Nephron progenitor cell (in vitro differentiated cells): ENCODE measurements at regions not wholly inside any gene's neighbourhood (a gene's known extent, or its start where the extent isn't known, plus 50 kb on each side); places are given as distances from the start of the nearest gene placed in this dataset.
"Not testable (repeated sequence)": the region's sequence is repeated elsewhere in the genome, so short reads cannot be mapped to it uniquely, and the experiment has no call there.

Source experiments
- DNase-seq: peaks from one replicate; pipeline ENCODE4 v3.0.0; 2021
- H3K27ac Mint-ChIP-seq: 2 replicates; pipeline ENCODE4 v1.8.0; 2021; ENCODE audit warnings: mild to moderate bottlenecking, moderate library complexity, mixed read lengths
- H3K27me3 Mint-ChIP-seq: 2 replicates; pipeline ENCODE4 v1.8.0; 2021; ENCODE audit warnings: mild to moderate bottlenecking, low read depth, mixed read lengths; ENCODE audit not compliant: poor library complexity
- H3K36me3 Mint-ChIP-seq: 2 replicates; pipeline ENCODE4 v1.8.0; 2021; ENCODE audit warnings: low read depth, mixed read lengths
- H3K4me1 Mint-ChIP-seq: 2 replicates; pipeline ENCODE4 v1.8.0; 2021; ENCODE audit warnings: mixed read lengths
- H3K4me3 Mint-ChIP-seq: 2 replicates; pipeline ENCODE4 v1.8.0; 2021; ENCODE audit warnings: mild to moderate bottlenecking, moderate library complexity, mixed read lengths
- H3K9me3 Mint-ChIP-seq: 2 replicates; pipeline ENCODE4 v1.8.0; 2021; ENCODE audit warnings: mild to moderate bottlenecking, moderate library complexity, mixed read lengths
- CTCF ChIP-seq: fragments of 200-600 bp; sonication (generic); IDR thresholded peaks from 2 replicates; pipeline ENCODE4 v1.5.0; 2021; ENCODE audit warnings: antibody characterized with exemption

- H3K27ac Mint-ChIP-seq = peak overlapping the region; percentile 19
- H3K9me3 Mint-ChIP-seq = no peaks in the 10 kb centered on the region
- H3K27me3 Mint-ChIP-seq = peaks cover 4% of the 10 kb centered on the region
- H3K4me3 Mint-ChIP-seq = no peak overlapping the region
- H3K4me1 Mint-ChIP-seq = peaks cover 53% of the 10 kb centered on the region
- no peak for TF ChIP-seq CTCF
- peak; percentile 33 for DNase-seq
- H3K36me3 Mint-ChIP-seq = no peaks in the 10 kb centered on the region
Measured at GRCh38 chr3:67244130-67244529, 246.0 kb downstream of the KBTBD8 start.

GRCh38 chr3:67245545-67245944 is 247.4 kb downstream of the KBTBD8 start:
- Mint-ChIP-seq H3K27me3 (peaks cover 6% of the 10 kb centered on the region), H3K36me3 (no peaks in the 10 kb centered on the region), H3K4me3 (no peak overlapping the region), H3K27ac (peak overlapping the region; percentile 4), H3K9me3 (no peaks in the 10 kb centered on the region), H3K4me1 (peaks cover 50% of the 10 kb centered on the region)
- DNase-seq = no peak
- TF ChIP-seq CTCF = no peak

- Mint-ChIP-seq H3K4me3 (no peak overlapping the region), H3K27ac (no peak overlapping the region), H3K27me3 (peaks cover 6% of the 10 kb centered on the region), H3K4me1 (peaks cover 20% of the 10 kb centered on the region), H3K9me3 (peaks cover 23% of the 10 kb centered on the region), H3K36me3 (no peaks in the 10 kb centered on the region)
- no peak for TF ChIP-seq CTCF
- no peak for DNase-seq
Measured at GRCh38 chr3:67248726-67249125, 250.6 kb downstream of the KBTBD8 start.

- peaks cover 60% of the 10 kb centered on the region for H3K9me3 Mint-ChIP-seq
- H3K4me3 Mint-ChIP-seq, H3K36me3 Mint-ChIP-seq, H3K27ac Mint-ChIP-seq, H3K4me1 Mint-ChIP-seq, H3K27me3 Mint-ChIP-seq, DNase-seq: not testable (repeated sequence)
Measured at GRCh38 chr3:67252906-67253305, 254.8 kb downstream of the KBTBD8 start.

- H3K4me3 Mint-ChIP-seq = no peak overlapping the region
- H3K4me1 Mint-ChIP-seq = no peaks in the 10 kb centered on the region
- H3K36me3 Mint-ChIP-seq = no peaks in the 10 kb centered on the region
- DNase-seq = no peak
- peaks cover 19% of the 10 kb centered on the region for H3K9me3 Mint-ChIP-seq
- TF ChIP-seq CTCF = no peak
- H3K27ac Mint-ChIP-seq = peak overlapping the region; percentile 0
- H3K27me3 Mint-ChIP-seq = peaks cover 4% of the 10 kb centered on the region
Measured at GRCh38 chr3:67278015-67278618, 280.0 kb downstream of the KBTBD8 start.

GRCh38 chr3:67286586-67286985 is 288.5 kb downstream of the KBTBD8 start:
- Mint-ChIP-seq H3K27ac (no peak overlapping the region), H3K9me3 (peaks cover 8% of the 10 kb centered on the region), H3K4me1 (peaks cover 6% of the 10 kb centered on the region), H3K27me3 (peaks cover 3% of the 10 kb centered on the region), H3K36me3 (no peaks in the 10 kb centered on the region), H3K4me3 (no peak overlapping the region)
- no peak for TF ChIP-seq CTCF
- no peak for DNase-seq
